HG03442 (cell line): ENCODE measurements at regions not wholly inside any gene's neighbourhood (a gene's known extent, or its start where the extent isn't known, plus 50 kb on each side); places are given as distances from the start of the nearest gene placed in this dataset.

Source experiments
- ATAC-seq: cut with Tn5 transposase; IDR thresholded peaks from one replicate; pipeline ENCODE4 v1.9.1; 2021; ENCODE audit warnings: mild to moderate bottlenecking, moderate library complexity; ENCODE audit not compliant: unreplicated experiment

- no peak for ATAC-seq
Measured at GRCh38 chr7:126378642-126379041, 874.1 kb downstream of the GRM8 start.

- peak; percentile 77 for ATAC-seq
Measured at GRCh38 chr7:126370038-126370668, 882.6 kb downstream of the GRM8 start.

GRCh38 chr7:126362746-126363145 is 890.0 kb downstream of the GRM8 start:
- ATAC-seq, result no peak

GRCh38 chr7:126361183-126361582 is 891.6 kb downstream of the GRM8 start:
- no peak for ATAC-seq

- no peak for ATAC-seq
Measured at GRCh38 chr7:126339813-126340212, 912.9 kb downstream of the GRM8 start.

- ATAC-seq, result no peak
Measured at GRCh38 chr7:126305671-126306070, 947.1 kb downstream of the GRM8 start.

GRCh38 chr7:126303926-126304325 is 948.8 kb downstream of the GRM8 start:
- no peak for ATAC-seq

- ATAC-seq, result no peak
Measured at GRCh38 chr7:126302639-126303038, 950.1 kb downstream of the GRM8 start.

- ATAC-seq, result no peak
Measured at GRCh38 chr7:126286317-126286716, 966.4 kb downstream of the GRM8 start.

- ATAC-seq, result no peak
Measured at GRCh38 chr7:126236261-126236660, 1016.5 kb downstream of the GRM8 start.

GRCh38 chr7:126228356-126229061 is 1024.2 kb downstream of the GRM8 start:
- no peak for ATAC-seq

GRCh38 chr7:126227643-126228042 is 1025.1 kb downstream of the GRM8 start:
- no peak for ATAC-seq

- no peak for ATAC-seq
Measured at GRCh38 chr7:126227055-126227454, 1025.7 kb downstream of the GRM8 start.

GRCh38 chr7:126223729-126224128 is 1029.0 kb downstream of the GRM8 start:
- ATAC-seq, result no peak

GRCh38 chr7:126222782-126223181 is 1030.0 kb downstream of the GRM8 start:
- peak; percentile 35 for ATAC-seq

GRCh38 chr7:126215785-126216184 is 1037.0 kb downstream of the GRM8 start:
- ATAC-seq, result no peak

- ATAC-seq, result no peak
Measured at GRCh38 chr7:126213876-126214275, 1038.9 kb downstream of the GRM8 start.

- ATAC-seq, result no peak
Measured at GRCh38 chr7:126211875-126212274, 1040.9 kb downstream of the GRM8 start.

GRCh38 chr7:126210707-126211106 is 1042.0 kb downstream of the GRM8 start:
- peak; percentile 65 for ATAC-seq

- ATAC-seq, result no peak
Measured at GRCh38 chr7:126203185-126203584, 1049.6 kb downstream of the GRM8 start.

- ATAC-seq, result no peak
Measured at GRCh38 chr7:126202177-126202576, 1050.6 kb downstream of the GRM8 start.

GRCh38 chr7:126185959-126186580 is 1066.7 kb downstream of the GRM8 start:
- no peak for ATAC-seq
